HEK293 (cell line): ENCODE measurements at regions not wholly inside any gene's neighbourhood (a gene's known extent, or its start where the extent isn't known, plus 50 kb on each side); places are given as distances from the start of the nearest gene placed in this dataset.

Experiments
- CTCF ChIA-PET: fragments of 350-600 bp; formaldehyde crosslinking; extraction: SDS; loops from one replicate; lab custom pipeline; 2021; ENCODE audit warnings: antibody characterized with exemption; lab: Yijun Ruan, JAX
- POLR2A ChIA-PET: fragments of 300-600 bp; formaldehyde crosslinking; extraction: SDS; loops from one replicate; lab custom pipeline; 2020; ENCODE audit warnings: antibody characterized with exemption, inconsistent platforms; lab: Yijun Ruan, JAX
- H3K27ac ChIP-seq: fragments of 200-500 bp; sonication (Bioruptor generic); 2 replicates; pipeline ENCODE4 v1.5.1; 2014; ENCODE audit warnings: low read depth, low read length, control low read depth, inconsistent platforms; ENCODE audit errors: extremely low read depth
- H3K36me3 ChIP-seq, 2 experiments: fragments of 200-500 bp in 1 of 2; sonication (Bioruptor generic) in 1 of 2; 1 replicate in 1 of 2; 2 replicates in 1 of 2; pipeline ENCODE4 v1.5.1; 2014 to 2017; ENCODE audit warnings: inconsistent platforms in 2 of 2, low read length in 2 of 2; ENCODE audit not compliant: control insufficient read depth in 2 of 2, insufficient read depth in 1 of 2
- H3K4me1 ChIP-seq: fragments of 200-500 bp; sonication (Bioruptor generic); 2 replicates; pipeline ENCODE4 v1.5.1; 2014; ENCODE audit warnings: mild to moderate bottlenecking, low read length, inconsistent platforms; ENCODE audit not compliant: control insufficient read depth, insufficient read depth
- H3K4me3 ChIP-seq: 2 replicates; pipeline ENCODE4 v1.5.1; 2011; ENCODE audit warnings: low read depth, mild to moderate bottlenecking, control low read depth, low read length, moderate library complexity
- H3K9me3 ChIP-seq: fragments of 200-500 bp; sonication (Bioruptor generic); 2 replicates; pipeline ENCODE4 v1.5.1; 2014; ENCODE audit warnings: low read depth, low read length, inconsistent platforms; ENCODE audit not compliant: control insufficient read depth, insufficient read depth
- GLIS2 ChIP-seq: fragments of 450-650 bp; formaldehyde crosslinking; IDR thresholded peaks from 2 replicates; pipeline ENCODE4 v1.5.1; 2016; ENCODE audit warnings: missing biosample characterization, missing genetic modification characterization
- KLF1 ChIP-seq: fragments of 450-650 bp; formaldehyde crosslinking; IDR thresholded peaks from 2 replicates; pipeline ENCODE4 v1.5.1; 2016; ENCODE audit warnings: missing biosample characterization, missing genetic modification characterization
- PRDM1 ChIP-seq: fragments of 450-650 bp; formaldehyde crosslinking; IDR thresholded peaks from 2 replicates; pipeline ENCODE4; 2016; ENCODE audit warnings: missing biosample characterization, missing genetic modification characterization
- SALL2 ChIP-seq: fragments of 450-650 bp; formaldehyde crosslinking; IDR thresholded peaks from 2 replicates; pipeline ENCODE4 v1.5.0; 2017; ENCODE audit warnings: missing biosample characterization, mild to moderate bottlenecking, missing genetic modification characterization, borderline replicate concordance
- SCRT1 ChIP-seq: fragments of 450-650 bp; formaldehyde crosslinking; IDR thresholded peaks from 2 replicates; pipeline ENCODE4 v1.5.1; 2016; ENCODE audit warnings: missing biosample characterization, missing genetic modification characterization, borderline replicate concordance
- WT1 ChIP-seq: fragments of 450-650 bp; formaldehyde crosslinking; IDR thresholded peaks from 2 replicates; pipeline ENCODE4 v1.5.1; 2016; ENCODE audit warnings: missing biosample characterization, missing genetic modification characterization
- ZBTB48 ChIP-seq: fragments of 450-650 bp; formaldehyde crosslinking; IDR thresholded peaks from 2 replicates; pipeline ENCODE4 v1.5.1; 2016; ENCODE audit warnings: missing biosample characterization, missing genetic modification characterization
- ZBTB8A ChIP-seq: fragments of 450-650 bp; formaldehyde crosslinking; IDR thresholded peaks from 2 replicates; pipeline ENCODE4 v1.5.1; 2016; ENCODE audit warnings: missing biosample characterization, missing genetic modification characterization
- ZFP3 ChIP-seq: fragments of 450-650 bp; formaldehyde crosslinking; IDR thresholded peaks from 2 replicates; pipeline ENCODE4 v1.5.1; 2016; ENCODE audit warnings: low read depth, missing biosample characterization, missing genetic modification characterization
- ZFP41 ChIP-seq: fragments of 450-650 bp; formaldehyde crosslinking; IDR thresholded peaks from 2 replicates; pipeline ENCODE4 v1.5.1; 2016; ENCODE audit warnings: missing biosample characterization, missing genetic modification characterization, borderline replicate concordance
- ZNF121 ChIP-seq: fragments of 450-650 bp; formaldehyde crosslinking; IDR thresholded peaks from 2 replicates; pipeline ENCODE4 v1.5.1; 2016; ENCODE audit warnings: missing biosample characterization, missing genetic modification characterization
- ZNF133 ChIP-seq: fragments of 450-650 bp; formaldehyde crosslinking; IDR thresholded peaks from 2 replicates; pipeline ENCODE4 v1.5.1; 2016; ENCODE audit warnings: missing biosample characterization, missing genetic modification characterization
- ZNF138 ChIP-seq: fragments of 450-650 bp; formaldehyde crosslinking; IDR thresholded peaks from 2 replicates; pipeline ENCODE4 v1.5.1; 2016; ENCODE audit warnings: missing biosample characterization, missing genetic modification characterization, borderline replicate concordance
- ZNF16 ChIP-seq: fragments of 450-650 bp; formaldehyde crosslinking; IDR thresholded peaks from 2 replicates; pipeline ENCODE4 v1.5.1; 2016; ENCODE audit warnings: low read depth, missing biosample characterization, missing genetic modification characterization
- ZNF223 ChIP-seq: fragments of 450-650 bp; formaldehyde crosslinking; IDR thresholded peaks from 2 replicates; pipeline ENCODE4 v1.5.1; 2016; ENCODE audit warnings: missing biosample characterization, missing genetic modification characterization
- ZNF302 ChIP-seq: fragments of 450-650 bp; formaldehyde crosslinking; IDR thresholded peaks from 2 replicates; pipeline ENCODE4 v1.5.1; 2016; ENCODE audit warnings: missing biosample characterization, missing genetic modification characterization, low read depth
- ZNF37A ChIP-seq: fragments of 450-650 bp; IDR thresholded peaks from 2 replicates; pipeline ENCODE4 v1.5.1; 2018; ENCODE audit warnings: missing biosample characterization, missing genetic modification characterization
- ZNF473 ChIP-seq: fragments of 450-650 bp; formaldehyde crosslinking; IDR thresholded peaks from 2 replicates; pipeline ENCODE4 v1.5.1; 2017; ENCODE audit warnings: missing biosample characterization, missing genetic modification characterization
- ZNF529 ChIP-seq: fragments of 450-650 bp; formaldehyde crosslinking; IDR thresholded peaks from 2 replicates; pipeline ENCODE4 v1.5.1; 2017; ENCODE audit warnings: missing genetic modification characterization, missing biosample characterization; ENCODE audit not compliant: insufficient replicate concordance
- ZNF544 ChIP-seq: fragments of 450-650 bp; formaldehyde crosslinking; IDR thresholded peaks from 2 replicates; pipeline ENCODE4 v1.5.0; 2017; ENCODE audit warnings: missing biosample characterization, missing genetic modification characterization
- ZNF548 ChIP-seq: fragments of 450-650 bp; formaldehyde crosslinking; IDR thresholded peaks from 2 replicates; pipeline ENCODE4 v1.5.1; 2016; ENCODE audit warnings: missing biosample characterization, missing genetic modification characterization
- ZNF585B ChIP-seq: fragments of 450-650 bp; formaldehyde crosslinking; IDR thresholded peaks from 2 replicates; pipeline ENCODE4 v1.5.1; 2016; ENCODE audit warnings: missing biosample characterization, missing genetic modification characterization
- ZNF701 ChIP-seq: fragments of 450-650 bp; formaldehyde crosslinking; IDR thresholded peaks from 2 replicates; pipeline ENCODE4 v1.5.1; 2016; ENCODE audit warnings: missing biosample characterization, missing genetic modification characterization
- ZNF785 ChIP-seq: fragments of 450-650 bp; formaldehyde crosslinking; IDR thresholded peaks from 2 replicates; pipeline ENCODE4 v1.5.1; 2016; ENCODE audit warnings: missing biosample characterization, missing genetic modification characterization
- ZSCAN23 ChIP-seq: fragments of 450-650 bp; formaldehyde crosslinking; IDR thresholded peaks from 2 replicates; pipeline ENCODE4 v1.5.1; 2016; ENCODE audit warnings: missing biosample characterization, missing genetic modification characterization
- ZSCAN30 ChIP-seq: fragments of 450-650 bp; IDR thresholded peaks from 2 replicates; pipeline ENCODE4 v1.5.1; 2018; ENCODE audit warnings: missing biosample characterization, mild to moderate bottlenecking, missing genetic modification characterization, moderate library complexity
- TF ChIP-seq, protein P1 (sequence below): fragments of 450-650 bp; formaldehyde crosslinking; IDR thresholded peaks from 2 replicates; pipeline ENCODE4 v1.5.1; 2016; ENCODE audit warnings: missing biosample characterization, missing genetic modification characterization
- TF ChIP-seq, protein P2 (sequence below): sonication (generic); formaldehyde crosslinking; IDR thresholded peaks from 2 replicates; pipeline ENCODE4 v1.8.1; 2022; ENCODE audit warnings: mild to moderate bottlenecking, moderate library complexity, missing genetic modification reagents

DNA sequence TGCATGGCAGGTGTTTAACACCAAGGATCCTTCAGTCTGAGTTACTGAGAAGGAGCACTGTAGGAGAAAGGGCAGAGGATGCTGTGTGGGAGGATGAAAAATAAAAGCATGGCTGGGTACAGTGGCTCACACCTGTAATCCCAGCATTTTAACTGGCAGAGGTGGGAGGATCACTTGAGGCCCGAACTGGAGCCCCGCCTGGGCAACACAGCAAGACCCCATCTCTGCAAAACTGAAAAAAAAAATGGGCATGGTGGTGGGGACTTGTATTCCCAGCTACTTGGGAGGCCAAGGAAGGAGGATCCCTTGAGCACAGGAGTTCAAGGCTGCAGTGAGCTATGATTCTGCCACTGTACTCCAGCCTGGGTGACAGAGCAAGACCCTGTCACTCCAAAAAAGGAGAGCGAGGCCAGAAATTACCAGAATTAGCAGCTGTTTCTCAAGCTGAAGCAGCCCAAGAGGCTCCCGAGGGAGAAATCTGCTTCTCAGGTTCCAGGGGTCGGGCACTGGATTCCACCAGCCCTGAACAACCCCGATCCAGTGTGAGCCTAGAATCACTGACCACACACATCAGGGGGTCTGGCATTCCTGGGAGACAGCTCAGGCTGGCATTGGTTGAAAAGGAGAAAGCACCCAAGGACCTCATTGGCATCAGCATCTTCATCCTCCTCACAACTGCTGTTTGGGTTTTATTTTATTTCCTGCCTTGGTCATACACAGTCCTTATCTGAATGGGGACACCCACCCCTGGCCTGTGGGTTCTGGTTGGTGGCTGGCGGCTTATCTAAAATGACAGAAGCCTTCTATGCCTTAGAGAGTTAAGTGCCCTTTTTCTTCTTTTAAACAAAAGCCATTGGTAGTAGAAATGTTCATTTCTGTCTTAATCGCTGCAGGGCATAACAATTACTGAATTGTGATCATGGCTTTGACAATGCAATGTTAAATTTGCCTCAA, 66.3 kb upstream of the TRIM2 start:
- ChIA-PET POLR2A (no interaction called here), CTCF (interaction anchor here (0.7 to 1.8 kb wide), 3 partner anchors 10 to 436 kb away, joined by 3 to 9 read pairs (median 3); no protein-coding TSS in a partner anchor)
- peak; percentile 48; the same call in 1 of the 2 replicates for TF ChIP-seq ZNF121 (tag by site-specific recombination)
- TF ChIP-seq GLIS2: no peak
- no peak overlapping the region for H3K27ac ChIP-seq
- no peaks in the 10 kb centered on the region for H3K4me1 ChIP-seq
- no peaks in the 10 kb centered on the region for H3K9me3 ChIP-seq
- H3K4me3 ChIP-seq: no peak overlapping the region
- H3K36me3 ChIP-seq: no peaks in the 10 kb centered on the region

GRCh38 chr4:153138736-153139135, 65.5 kb upstream of the TRIM2 start:
- Histone ChIP-seq H3K36me3 (no peaks in the 10 kb centered on the region), H3K27ac (no peak overlapping the region), H3K4me3 (no peak overlapping the region), H3K4me1 (peaks cover 4% of the 10 kb centered on the region; the same call in 1 of the 2 replicates), H3K9me3 (no peaks in the 10 kb centered on the region)
- ChIA-PET POLR2A (no interaction called here), CTCF (interaction anchor here (0.6 kb wide), 2 partner anchors 11 to 293 kb away, joined by 3 read pairs; no protein-coding TSS in a partner anchor)
- TF ChIP-seq ZNF785 (tag by site-specific recombination) (no peak), PRDM1 (tag by site-specific recombination) (no peak), ZNF133 (no peak), SALL2 (tag by site-specific recombination) (no peak), WT1 (no peak), ZNF548 (tag by site-specific recombination) (no peak), ZNF585B (tag by site-specific recombination) (no peak), KLF1 (tag by site-specific recombination) (no peak), ZBTB48 (tag by site-specific recombination) (no peak), ZSCAN23 (no peak), ZNF701 (tag by site-specific recombination) (no peak), ZBTB8A (tag by site-specific recombination) (no peak), ZNF37A (tag by site-specific recombination) (no peak), ZNF544 (tag by site-specific recombination) (no peak), ZNF302 (no peak)
- TF ChIP-seq, protein P1, sequence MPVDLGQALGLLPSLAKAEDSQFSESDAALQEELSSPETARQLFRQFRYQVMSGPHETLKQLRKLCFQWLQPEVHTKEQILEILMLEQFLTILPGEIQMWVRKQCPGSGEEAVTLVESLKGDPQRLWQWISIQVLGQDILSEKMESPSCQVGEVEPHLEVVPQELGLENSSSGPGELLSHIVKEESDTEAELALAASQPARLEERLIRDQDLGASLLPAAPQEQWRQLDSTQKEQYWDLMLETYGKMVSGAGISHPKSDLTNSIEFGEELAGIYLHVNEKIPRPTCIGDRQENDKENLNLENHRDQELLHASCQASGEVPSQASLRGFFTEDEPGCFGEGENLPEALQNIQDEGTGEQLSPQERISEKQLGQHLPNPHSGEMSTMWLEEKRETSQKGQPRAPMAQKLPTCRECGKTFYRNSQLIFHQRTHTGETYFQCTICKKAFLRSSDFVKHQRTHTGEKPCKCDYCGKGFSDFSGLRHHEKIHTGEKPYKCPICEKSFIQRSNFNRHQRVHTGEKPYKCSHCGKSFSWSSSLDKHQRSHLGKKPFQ (tag by site-specific recombination): no peak
- TF ChIP-seq, protein P2, sequence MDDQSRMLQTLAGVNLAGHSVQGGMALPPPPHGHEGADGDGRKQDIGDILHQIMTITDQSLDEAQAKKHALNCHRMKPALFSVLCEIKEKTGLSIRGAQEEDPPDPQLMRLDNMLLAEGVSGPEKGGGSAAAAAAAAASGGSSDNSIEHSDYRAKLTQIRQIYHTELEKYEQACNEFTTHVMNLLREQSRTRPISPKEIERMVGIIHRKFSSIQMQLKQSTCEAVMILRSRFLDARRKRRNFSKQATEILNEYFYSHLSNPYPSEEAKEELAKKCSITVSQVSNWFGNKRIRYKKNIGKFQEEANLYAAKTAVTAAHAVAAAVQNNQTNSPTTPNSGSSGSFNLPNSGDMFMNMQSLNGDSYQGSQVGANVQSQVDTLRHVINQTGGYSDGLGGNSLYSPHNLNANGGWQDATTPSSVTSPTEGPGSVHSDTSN (CRISPR knock-in tag): no peak

GRCh38 chr4:153140294-153140693, 63.9 kb upstream of the TRIM2 start:
- no peak overlapping the region for H3K4me3 ChIP-seq
- H3K36me3 ChIP-seq: no peaks in the 10 kb centered on the region
- ChIA-PET POLR2A (no interaction called here), CTCF (interaction anchor here (0.6 to 1.0 kb wide), 2 partner anchors 178 to 293 kb away, joined by 3 to 5 read pairs; no protein-coding TSS in a partner anchor)
- H3K9me3 ChIP-seq: no peaks in the 10 kb centered on the region
- peaks cover 12% of the 10 kb centered on the region for H3K4me1 ChIP-seq
- H3K27ac ChIP-seq: no peak overlapping the region
- TF ChIP-seq ZNF223 (tag by site-specific recombination): no peak
- no peak for TF ChIP-seq ZFP3 (tag by site-specific recombination)
- TF ChIP-seq ZSCAN30 (tag by site-specific recombination): no peak
- no peak for TF ChIP-seq ZNF473
- no peak for TF ChIP-seq ZNF138 (tag by site-specific recombination)
- TF ChIP-seq ZNF16: no peak
- no peak for TF ChIP-seq ZNF529
- TF ChIP-seq ZFP41 (tag by site-specific recombination): no peak
- no peak for TF ChIP-seq ZNF302
- TF ChIP-seq SCRT1: no peak
